ENCODE measurements at regions not wholly inside any gene's neighbourhood (a gene's known extent, or its start where the extent isn't known, plus 50 kb on each side); places are given as distances from the start of the nearest gene placed in this dataset.

DNA sequence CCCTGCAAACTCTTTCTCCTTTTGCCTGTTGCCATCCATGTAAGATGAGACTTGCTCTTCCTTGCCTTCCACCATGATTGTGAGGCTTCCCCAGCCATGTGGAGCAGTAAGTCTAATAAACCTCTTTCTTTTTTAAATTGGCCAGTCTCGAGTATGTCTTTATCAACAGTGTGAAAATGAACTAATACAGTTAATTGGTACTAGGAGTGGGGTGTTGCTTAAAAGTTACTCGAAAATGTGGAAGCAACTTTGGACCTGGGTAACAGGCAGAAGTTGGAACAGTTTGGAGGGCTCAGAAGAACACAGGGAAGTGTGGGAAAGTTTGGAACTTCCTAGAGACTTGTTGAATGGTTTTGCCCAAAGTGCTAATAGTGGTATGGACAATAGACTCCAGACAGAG is 359.2 kb upstream of the KHDRBS2 start:
- Mint-ChIP-seq H3K4me3 (no peak overlapping the region), H3K27ac (no peak overlapping the region), H3K36me3 (no peaks in the 10 kb centered on the region), H3K4me1 (ENCODE audit: low read depth) (no peaks in the 10 kb centered on the region), H3K27me3 (no peaks in the 10 kb centered on the region), H3K9me3 (peaks cover 43% of the 10 kb centered on the region)
- intact Hi-C loops (cut with micrococcal nuclease), result no loop called here
- POLR2A ChIA-PET, result no interaction called here
- DNase-seq, result no peak
- CTCF ChIA-PET, result no interaction called here

DNA sequence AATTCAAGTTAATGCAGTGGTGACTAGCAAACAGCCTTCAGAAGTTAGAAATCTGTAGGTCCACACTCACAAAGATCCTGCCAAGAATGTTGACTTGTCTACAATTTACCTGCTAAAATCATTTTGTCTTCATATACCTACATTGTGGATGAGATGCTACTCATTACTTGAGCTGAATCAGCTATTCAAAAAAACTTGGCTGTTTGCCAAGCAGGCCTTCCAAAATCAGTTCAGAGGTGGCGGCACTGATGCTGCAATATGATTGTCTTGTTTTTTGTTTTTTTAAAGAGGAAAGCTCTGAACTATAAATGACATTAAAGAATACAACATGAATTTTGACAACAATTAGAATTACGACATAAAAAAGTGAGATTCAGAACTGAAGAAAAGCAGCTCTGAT is 354.7 kb upstream of the KHDRBS2 start:
- Mint-ChIP-seq H3K4me3 (no peak overlapping the region), H3K4me1 (ENCODE audit: low read depth) (no peaks in the 10 kb centered on the region), H3K27me3 (no peaks in the 10 kb centered on the region), H3K9me3 (peaks cover 27% of the 10 kb centered on the region), H3K36me3 (no peaks in the 10 kb centered on the region), H3K27ac (no peak overlapping the region)
- intact Hi-C loops (cut with micrococcal nuclease), result no loop called here
- CTCF ChIA-PET, result no interaction called here
- POLR2A ChIA-PET, result no interaction called here
- DNase-seq, result no peak

DNA sequence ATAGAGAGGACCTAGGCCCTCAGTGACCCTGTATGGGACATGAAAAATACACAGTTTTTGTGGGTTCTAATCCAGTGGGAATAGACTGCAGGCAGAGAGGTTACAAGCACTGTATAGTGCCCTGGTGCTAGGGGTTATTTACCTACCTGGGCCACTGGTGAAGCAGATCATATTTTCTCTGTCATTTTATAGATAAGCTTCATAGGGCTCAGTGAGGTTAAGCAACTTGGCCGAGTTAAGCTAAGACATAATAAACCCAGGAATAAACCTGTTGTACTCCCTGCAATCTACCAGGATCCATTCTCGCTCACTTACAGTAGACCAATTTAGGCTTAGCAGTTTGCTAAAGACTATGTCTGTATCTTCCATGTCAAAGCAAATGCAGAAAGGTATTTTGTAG is 340.6 kb upstream of the KHDRBS2 start:
- intact Hi-C loops (cut with micrococcal nuclease), result no loop called here
- no peaks in the 10 kb centered on the region for H3K4me1 Mint-ChIP-seq (ENCODE audit: low read depth)
- POLR2A ChIA-PET, result no interaction called here
- no peaks in the 10 kb centered on the region for H3K36me3 Mint-ChIP-seq
- H3K4me3 Mint-ChIP-seq, result no peak overlapping the region
- no peak for DNase-seq
- no peak overlapping the region for H3K27ac Mint-ChIP-seq
- CTCF ChIA-PET, result no interaction called here
- H3K27me3 Mint-ChIP-seq, result no peaks in the 10 kb centered on the region
- peaks cover 3% of the 10 kb centered on the region for H3K9me3 Mint-ChIP-seq

DNA sequence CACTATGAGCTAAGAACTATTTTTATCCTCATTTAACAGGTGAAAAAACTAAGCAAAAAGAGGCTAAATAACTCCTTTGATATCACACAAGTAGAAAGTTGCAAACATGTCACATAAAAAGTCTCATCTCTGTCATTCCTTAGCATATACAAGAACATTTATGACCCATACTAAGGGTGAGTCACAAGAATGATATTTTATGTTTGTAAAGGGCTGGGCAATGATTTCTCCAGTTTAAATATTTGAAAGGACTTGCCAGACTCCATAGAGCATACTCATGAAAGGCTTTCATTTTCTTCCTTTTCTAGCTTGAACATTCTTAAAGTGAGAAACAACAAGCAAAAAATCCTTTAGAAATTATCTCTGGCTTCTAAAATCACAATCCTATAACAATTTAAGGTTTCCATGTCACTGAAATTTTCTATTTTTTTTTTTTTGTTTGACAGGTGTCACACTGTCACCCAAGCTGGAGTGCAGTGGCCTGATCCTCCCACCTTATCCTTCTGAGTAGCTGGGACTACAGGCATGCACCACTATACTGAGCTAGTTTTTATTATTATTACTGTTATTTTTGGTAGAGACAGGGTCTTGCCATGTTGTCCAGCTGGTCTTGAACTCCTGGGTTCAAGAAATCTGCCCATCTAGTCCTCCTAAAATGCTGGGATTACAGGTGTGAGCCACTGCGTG is 338.0 kb upstream of the KHDRBS2 start:
- Mint-ChIP-seq H3K4me1 (ENCODE audit: low read depth) (no peaks in the 10 kb centered on the region), H3K27me3 (no peaks in the 10 kb centered on the region), H3K4me3 (no peak overlapping the region), H3K36me3 (no peaks in the 10 kb centered on the region), H3K9me3 (no peaks in the 10 kb centered on the region), H3K27ac (no peak overlapping the region)
- ChIA-PET CTCF (interaction anchor here (0.6 kb wide), 1 partner anchor 183 kb away, joined by 3 read pairs; no protein-coding TSS in a partner anchor), POLR2A (no interaction called here)
- DNase-seq, result no peak
- intact Hi-C loops (cut with micrococcal nuclease), result no loop called here

DNA sequence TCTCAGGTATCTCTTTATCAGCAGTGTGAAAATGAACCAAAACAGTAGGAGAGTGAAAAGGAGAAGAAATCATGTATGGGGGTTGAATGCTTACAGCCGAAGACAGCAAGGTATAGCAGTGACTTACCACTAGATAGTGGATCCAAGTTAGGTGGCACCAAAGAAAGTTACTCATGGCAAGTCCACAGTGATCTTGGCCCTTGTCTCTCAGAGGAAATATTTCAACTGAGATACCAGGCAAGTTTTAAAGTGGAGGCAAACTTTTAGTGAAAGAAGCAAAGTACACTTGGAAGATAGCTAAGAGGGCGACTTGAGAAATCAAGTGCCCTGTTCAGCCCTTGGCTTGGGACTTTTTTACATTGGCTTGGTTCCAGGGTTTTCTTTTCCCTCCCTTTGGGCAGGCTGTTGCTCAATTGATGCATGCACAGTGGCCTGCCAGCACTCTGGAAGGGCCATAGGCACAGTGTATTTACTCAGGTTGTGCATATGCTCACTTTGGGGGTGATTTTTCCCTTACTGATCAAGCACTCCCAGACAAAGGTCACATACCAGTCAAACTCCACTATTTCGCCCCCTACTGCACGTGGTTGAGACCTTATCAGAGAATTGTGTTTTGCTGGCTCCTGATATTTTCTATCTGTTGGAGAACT is 329.5 kb upstream of the KHDRBS2 start:
- H3K4me1 Mint-ChIP-seq (ENCODE audit: low read depth), result no peaks in the 10 kb centered on the region
- H3K27me3 Mint-ChIP-seq, result no peaks in the 10 kb centered on the region
- no peak overlapping the region for H3K27ac Mint-ChIP-seq
- intact Hi-C loops (cut with micrococcal nuclease), result no loop called here
- CTCF ChIA-PET, result no interaction called here
- POLR2A ChIA-PET, result no interaction called here
- H3K4me3 Mint-ChIP-seq, result no peak overlapping the region
- DNase-seq, result no peak
- peaks cover 17% of the 10 kb centered on the region for H3K9me3 Mint-ChIP-seq
- H3K36me3 Mint-ChIP-seq, result no peaks in the 10 kb centered on the region

DNA sequence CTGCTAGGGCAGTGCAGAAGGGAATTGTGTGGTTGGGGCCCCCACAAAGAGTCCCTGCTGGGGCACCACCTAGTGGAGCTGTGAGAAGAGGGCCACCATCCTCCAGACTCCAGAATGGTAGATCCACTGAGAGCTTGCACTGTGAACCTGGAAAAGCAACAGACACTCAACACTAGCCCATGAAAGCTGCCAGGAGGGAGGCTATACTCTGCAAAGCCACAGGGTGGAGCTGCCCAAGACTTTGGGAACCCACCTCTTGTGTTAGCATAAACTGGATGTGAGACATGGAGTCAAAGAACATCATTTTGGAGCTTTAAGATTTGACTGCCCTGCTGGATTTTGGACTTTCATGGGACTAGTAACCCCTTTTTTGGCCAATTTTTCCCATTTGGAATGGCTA is 328.4 kb upstream of the KHDRBS2 start:
- ChIA-PET CTCF (no interaction called here), POLR2A (no interaction called here)
- DNase-seq, result no peak
- H3K27me3 Mint-ChIP-seq, result no peaks in the 10 kb centered on the region
- no peak overlapping the region for H3K4me3 Mint-ChIP-seq
- H3K27ac Mint-ChIP-seq, result no peak overlapping the region
- no peaks in the 10 kb centered on the region for H3K4me1 Mint-ChIP-seq (ENCODE audit: low read depth)
- H3K36me3 Mint-ChIP-seq, result no peaks in the 10 kb centered on the region
- peaks cover 22% of the 10 kb centered on the region for H3K9me3 Mint-ChIP-seq
- intact Hi-C loops (cut with micrococcal nuclease), result no loop called here

DNA sequence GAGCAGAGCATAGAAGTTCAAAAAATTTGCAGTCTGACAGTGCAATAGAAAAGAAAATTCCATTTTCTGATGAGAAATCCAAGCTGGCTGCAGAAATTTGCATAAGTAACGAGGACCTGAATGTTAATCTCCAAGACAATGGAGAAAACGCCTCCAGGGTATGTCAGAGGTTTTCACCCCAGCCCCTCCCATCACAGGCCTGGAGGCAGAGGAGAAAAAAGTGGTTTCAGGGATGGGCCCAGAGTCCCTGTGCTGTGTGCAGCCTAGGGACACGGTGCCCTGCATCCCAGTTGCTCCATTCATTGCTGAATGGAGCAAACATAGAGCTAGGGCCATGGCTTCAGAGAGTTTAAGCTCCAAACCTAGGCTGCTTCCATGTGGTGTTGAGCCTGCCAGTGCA is 327.9 kb upstream of the KHDRBS2 start:
- H3K27ac Mint-ChIP-seq, result no peak overlapping the region
- intact Hi-C loops (cut with micrococcal nuclease), result no loop called here
- no peaks in the 10 kb centered on the region for H3K36me3 Mint-ChIP-seq
- ChIA-PET POLR2A (no interaction called here), CTCF (no interaction called here)
- H3K9me3 Mint-ChIP-seq, result peaks cover 26% of the 10 kb centered on the region
- H3K4me3 Mint-ChIP-seq, result no peak overlapping the region
- no peaks in the 10 kb centered on the region for H3K4me1 Mint-ChIP-seq (ENCODE audit: low read depth)
- no peak for DNase-seq
- H3K27me3 Mint-ChIP-seq, result no peaks in the 10 kb centered on the region

DNA sequence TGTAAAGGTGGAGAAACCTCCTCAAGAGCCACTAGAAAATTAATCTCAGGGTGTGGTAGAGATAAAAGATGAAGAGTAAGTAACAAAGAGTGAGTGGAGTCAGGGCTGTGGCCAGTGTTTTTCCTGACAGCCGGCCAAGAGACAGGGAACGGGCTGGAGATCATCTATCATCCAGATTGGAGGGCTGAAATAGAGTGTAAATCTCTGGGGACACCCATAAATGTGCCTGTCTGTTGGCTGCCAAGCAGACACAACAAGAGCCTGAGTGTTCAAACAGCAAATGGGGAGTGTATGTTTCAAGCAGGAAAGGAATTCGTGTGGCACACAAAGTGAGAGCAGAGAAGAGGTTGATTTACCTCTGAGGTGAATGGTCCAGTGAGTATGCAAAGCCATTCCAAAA is 326.4 kb upstream of the KHDRBS2 start:
- H3K4me3 Mint-ChIP-seq, result no peak overlapping the region
- H3K36me3 Mint-ChIP-seq, result no peaks in the 10 kb centered on the region
- intact Hi-C loops (cut with micrococcal nuclease), result no loop called here
- no peak overlapping the region for H3K27ac Mint-ChIP-seq
- no peaks in the 10 kb centered on the region for H3K27me3 Mint-ChIP-seq
- no peaks in the 10 kb centered on the region for H3K4me1 Mint-ChIP-seq (ENCODE audit: low read depth)
- ChIA-PET CTCF (no interaction called here), POLR2A (no interaction called here)
- H3K9me3 Mint-ChIP-seq, result peaks cover 30% of the 10 kb centered on the region
- no peak for DNase-seq

DNA sequence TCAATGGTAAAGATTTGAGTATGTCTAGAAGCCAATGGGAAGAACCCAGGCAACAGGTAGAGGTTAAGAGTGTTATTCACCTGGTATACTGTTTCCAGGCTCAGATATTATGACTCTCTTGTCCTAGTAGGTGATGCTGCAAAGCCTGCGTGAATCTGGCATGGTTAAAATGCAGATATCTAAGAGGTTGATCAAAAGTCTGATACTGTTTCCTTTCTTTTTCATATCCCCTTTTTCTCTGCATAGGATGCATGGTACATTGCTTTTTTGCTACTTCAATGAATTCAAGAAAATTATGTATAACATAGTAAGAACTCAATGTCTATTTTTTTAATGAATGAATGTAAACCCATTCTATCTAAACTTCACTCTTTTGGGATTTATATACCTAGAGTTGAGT is 284.3 kb upstream of the KHDRBS2 start:
- intact Hi-C loops (cut with micrococcal nuclease), result no loop called here
- H3K36me3 Mint-ChIP-seq, result no peaks in the 10 kb centered on the region
- ChIA-PET POLR2A (no interaction called here), CTCF (no interaction called here)
- no peak for DNase-seq
- H3K27ac Mint-ChIP-seq, result no peak overlapping the region
- no peak overlapping the region for H3K4me3 Mint-ChIP-seq
- peaks cover 10% of the 10 kb centered on the region for H3K9me3 Mint-ChIP-seq
- H3K27me3 Mint-ChIP-seq, result no peaks in the 10 kb centered on the region
- H3K4me1 Mint-ChIP-seq (ENCODE audit: low read depth), result no peaks in the 10 kb centered on the region

DNA sequence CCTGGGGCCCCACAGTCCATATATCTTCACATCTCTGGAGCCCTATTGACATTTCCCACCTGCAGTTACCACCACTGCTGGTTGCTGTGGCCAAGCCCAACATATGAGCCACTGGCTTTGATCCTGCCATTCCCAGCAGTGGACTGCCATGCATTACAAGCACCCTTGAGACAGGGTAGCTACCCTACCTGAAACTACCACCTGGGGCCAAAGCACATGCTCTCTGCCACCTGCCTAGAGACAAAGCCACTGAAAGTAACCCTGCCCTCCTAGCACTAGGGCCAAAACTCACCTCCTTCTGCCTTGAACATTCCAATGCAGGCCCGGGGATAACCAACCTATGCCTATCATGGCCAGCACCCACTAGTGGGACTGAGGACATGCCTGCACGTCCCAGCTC is 255.5 kb upstream of the KHDRBS2 start:
- Mint-ChIP-seq H3K27me3 (no peaks in the 10 kb centered on the region), H3K4me3 (no peak overlapping the region), H3K9me3 (peaks cover 2% of the 10 kb centered on the region), H3K4me1 (ENCODE audit: low read depth) (no peaks in the 10 kb centered on the region), H3K27ac (no peak overlapping the region), H3K36me3 (no peaks in the 10 kb centered on the region)
- intact Hi-C loops (cut with micrococcal nuclease), result no loop called here
- no peak for DNase-seq
- ChIA-PET CTCF (no interaction called here), POLR2A (no interaction called here)

DNA sequence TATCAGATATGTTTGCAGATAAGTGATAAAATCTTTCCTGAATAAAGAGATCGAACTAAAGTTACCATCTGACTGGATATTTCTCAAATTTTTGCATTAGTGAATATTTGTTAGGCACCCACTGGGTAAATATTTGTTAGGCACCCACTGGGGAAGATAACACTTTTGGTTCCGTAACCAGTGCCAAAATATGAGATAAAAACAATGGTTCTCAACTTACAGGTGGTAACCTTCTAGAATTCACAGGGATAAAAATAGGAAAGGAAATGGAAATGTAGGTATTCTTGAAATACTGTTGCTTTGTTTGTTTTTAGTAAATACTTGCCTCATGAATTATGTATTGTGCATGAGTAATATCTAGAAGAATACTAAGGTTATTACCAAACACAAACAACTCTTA is 245.0 kb upstream of the KHDRBS2 start:
- Mint-ChIP-seq H3K9me3 (peaks cover 25% of the 10 kb centered on the region), H3K4me1 (ENCODE audit: low read depth) (no peaks in the 10 kb centered on the region), H3K27me3 (no peaks in the 10 kb centered on the region), H3K4me3 (no peak overlapping the region), H3K36me3 (no peaks in the 10 kb centered on the region), H3K27ac (no peak overlapping the region)
- POLR2A ChIA-PET, result no interaction called here
- no peak for DNase-seq
- intact Hi-C loops (cut with micrococcal nuclease), result no loop called here
- CTCF ChIA-PET, result no interaction called here

DNA sequence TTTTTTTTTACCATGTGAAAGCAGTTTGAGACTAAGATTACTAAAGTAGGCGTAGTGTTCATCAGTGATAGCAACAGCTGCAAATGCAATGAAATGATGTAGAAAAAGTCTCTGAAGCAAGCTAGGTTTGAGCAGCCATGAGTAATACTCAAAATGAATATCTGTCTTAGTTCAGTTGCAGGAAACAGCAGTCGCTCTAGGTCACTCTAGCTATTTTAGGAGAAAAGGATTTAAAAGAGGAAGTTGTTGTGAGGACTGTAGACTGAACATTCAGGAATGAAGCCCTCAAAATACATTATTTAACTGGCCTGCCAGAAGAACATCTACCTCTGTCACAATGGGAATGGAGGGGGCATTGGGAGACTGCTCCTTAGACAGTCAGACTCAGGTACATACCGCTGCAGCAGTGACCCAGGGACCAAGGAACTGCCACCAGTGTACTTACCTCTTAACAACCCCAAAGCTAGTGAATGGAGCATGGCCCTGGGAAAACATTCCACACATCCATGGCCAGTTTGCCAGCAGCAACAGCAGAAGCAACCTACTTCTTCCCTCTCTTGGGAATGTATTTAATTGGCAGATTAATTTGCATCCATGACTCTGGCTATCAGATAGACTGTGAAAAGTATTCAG is 243.0 kb upstream of the KHDRBS2 start:
- H3K4me3 Mint-ChIP-seq, result no peak overlapping the region
- intact Hi-C loops (cut with micrococcal nuclease), result no loop called here
- no peak overlapping the region for H3K27ac Mint-ChIP-seq
- CTCF ChIA-PET, result interaction anchor here (0.5 kb wide), 1 partner anchor 161 kb away, joined by 3 read pairs; no protein-coding TSS in a partner anchor
- H3K27me3 Mint-ChIP-seq, result no peaks in the 10 kb centered on the region
- H3K4me1 Mint-ChIP-seq (ENCODE audit: low read depth), result no peaks in the 10 kb centered on the region
- POLR2A ChIA-PET, result no interaction called here
- peaks cover 24% of the 10 kb centered on the region for H3K9me3 Mint-ChIP-seq
- H3K36me3 Mint-ChIP-seq, result no peaks in the 10 kb centered on the region
- no peak for DNase-seq

DNA sequence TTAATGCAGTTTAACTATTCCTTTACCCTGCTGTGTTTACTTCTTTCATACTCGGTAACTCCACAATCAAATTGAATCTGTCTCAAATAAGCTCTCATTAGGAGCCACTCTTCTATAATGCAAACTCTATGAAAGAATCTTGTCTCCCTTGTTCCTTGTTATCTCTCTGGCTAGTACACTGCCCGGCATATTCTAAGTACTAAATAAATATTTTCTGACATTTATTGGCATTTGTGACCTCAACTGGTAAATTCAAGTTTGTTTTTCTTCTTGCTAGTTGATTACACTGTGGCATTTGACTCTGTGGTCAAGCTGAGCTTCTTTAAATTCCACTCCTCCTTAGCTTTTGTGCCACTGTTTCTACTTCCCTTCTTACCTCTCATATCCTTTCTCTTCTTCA is 237.6 kb upstream of the KHDRBS2 start:
- no peaks in the 10 kb centered on the region for H3K36me3 Mint-ChIP-seq

More for the DNA sequence above, 237.6 kb upstream of the KHDRBS2 start:
- POLR2A ChIA-PET, result no interaction called here
- CTCF ChIA-PET, result no interaction called here
- Mint-ChIP-seq H3K4me1 (ENCODE audit: low read depth) (no peaks in the 10 kb centered on the region), H3K27ac (no peak overlapping the region), H3K9me3 (peaks cover 15% of the 10 kb centered on the region), H3K4me3 (no peak overlapping the region), H3K27me3 (no peaks in the 10 kb centered on the region)
- intact Hi-C loops (cut with micrococcal nuclease), result no loop called here
- no peak for DNase-seq
